H9 (cell line): ENCODE measurements at regions not wholly inside any gene's neighbourhood (a gene's known extent, or its start where the extent isn't known, plus 50 kb on each side); places are given as distances from the start of the nearest gene placed in this dataset.

ENCODE experiments used
- DNase-seq: peaks from one replicate; pipeline ENCODE4 v3.0.0-alpha.2; 2017
- H2AFZ ChIP-seq: one replicate; pipeline ENCODE4 v1.6.1; 2013; ENCODE audit warnings: mild to moderate bottlenecking, low read length, control low read depth, moderate library complexity
- H2AK5ac ChIP-seq: 2 replicates; pipeline ENCODE4 v1.6.1; 2013; ENCODE audit warnings: low read length, control low read depth, mixed read lengths; ENCODE audit not compliant: insufficient read length
- H2BK120ac ChIP-seq: one replicate; pipeline ENCODE4 v1.6.1; 2013; ENCODE audit warnings: low read depth, mild to moderate bottlenecking, low read length, control low read depth, inconsistent platforms; ENCODE audit not compliant: poor library complexity, severe bottlenecking
- H2BK12ac ChIP-seq: 2 replicates; pipeline ENCODE4 v1.6.1; 2013; ENCODE audit warnings: low read length, control low read depth, mixed read lengths, low read depth; ENCODE audit not compliant: insufficient read length
- H2BK15ac ChIP-seq: 2 replicates; pipeline ENCODE4 v1.6.1; 2013; ENCODE audit warnings: low read depth, low read length, control low read depth
- H2BK20ac ChIP-seq: one replicate; pipeline ENCODE4 v1.6.1; 2013; ENCODE audit warnings: low read depth, mild to moderate bottlenecking, low read length, control low read depth, inconsistent platforms; ENCODE audit not compliant: poor library complexity, severe bottlenecking
- H2BK5ac ChIP-seq: 2 replicates; pipeline ENCODE4 v1.6.1; 2013; ENCODE audit warnings: low read length, control low read depth, mixed read lengths; ENCODE audit not compliant: insufficient read length
- H3K14ac ChIP-seq: 2 replicates; pipeline ENCODE4 v1.6.1; 2013; ENCODE audit warnings: low read length, control low read depth; ENCODE audit not compliant: insufficient read depth
- H3K18ac ChIP-seq: 2 replicates; pipeline ENCODE4 v1.6.1; 2013; ENCODE audit warnings: low read depth, mild to moderate bottlenecking, mixed read lengths, low read length, control low read depth; ENCODE audit not compliant: insufficient read length
- H3K23ac ChIP-seq: 2 replicates; pipeline ENCODE4 v1.6.1; 2013; ENCODE audit warnings: low read length, control low read depth, mixed read lengths, low read depth; ENCODE audit not compliant: insufficient read length
- H3K23me2 ChIP-seq: 2 replicates; pipeline ENCODE4 v1.6.1; 2013; ENCODE audit warnings: low read depth, mild to moderate bottlenecking, mixed read lengths, low read length, control low read depth; ENCODE audit not compliant: insufficient read length, poor library complexity, severe bottlenecking
- H3K27ac ChIP-seq: 2 replicates; pipeline ENCODE4 v1.5.1; 2013; ENCODE audit warnings: low read length, control low read depth, mixed read lengths, low read depth; ENCODE audit not compliant: insufficient read length
- H3K27me3 ChIP-seq: 2 replicates; pipeline ENCODE4 v1.6.1; 2013; ENCODE audit warnings: low read length, control low read depth, inconsistent platforms; ENCODE audit not compliant: insufficient read depth
- H3K4ac ChIP-seq: 2 replicates; pipeline ENCODE4 v1.6.1; 2013; ENCODE audit warnings: low read depth, mild to moderate bottlenecking, control low read depth, inconsistent platforms, low read length, moderate library complexity
- H3K4me1 ChIP-seq: 2 replicates; pipeline ENCODE4 v1.6.1; 2013; ENCODE audit warnings: low read length, control low read depth, inconsistent platforms; ENCODE audit not compliant: insufficient read depth
- H3K4me2 ChIP-seq: 2 replicates; pipeline ENCODE4 v1.6.1; 2013; ENCODE audit warnings: low read length, control low read depth, mixed read lengths; ENCODE audit not compliant: insufficient read length, insufficient read depth
- H3K56ac ChIP-seq: 2 replicates; pipeline ENCODE4 v1.6.1; 2013; ENCODE audit warnings: low read depth, mild to moderate bottlenecking, mixed read lengths, low read length, control low read depth; ENCODE audit not compliant: insufficient read length
- H3K79me1 ChIP-seq: 2 replicates; pipeline ENCODE4 v1.6.1; 2013; ENCODE audit warnings: low read depth, mild to moderate bottlenecking, moderate library complexity, low read length, control low read depth, inconsistent platforms; ENCODE audit not compliant: insufficient read depth, poor library complexity, severe bottlenecking
- H3K79me2 ChIP-seq: 2 replicates; pipeline ENCODE4 v1.6.1; 2013; ENCODE audit warnings: low read length, control low read depth, inconsistent platforms; ENCODE audit not compliant: insufficient read depth
- H3K9ac ChIP-seq: 2 replicates; pipeline ENCODE4 v1.6.1; 2013; ENCODE audit warnings: low read length, control low read depth, mixed read lengths; ENCODE audit not compliant: insufficient read length; ENCODE audit errors: extremely low read depth
- H3K9me3 ChIP-seq: one replicate; pipeline ENCODE4 v1.6.1; 2013; ENCODE audit warnings: low read depth, low read length, inconsistent platforms; ENCODE audit not compliant: control insufficient read depth
- H3T11ph ChIP-seq: one replicate; pipeline ENCODE4 v1.6.1; 2013; ENCODE audit warnings: mild to moderate bottlenecking, low read length, control low read depth, inconsistent platforms
- H4K20me1 ChIP-seq: one replicate; pipeline ENCODE4 v1.6.1; 2013; ENCODE audit not compliant: control insufficient read depth, insufficient read length, insufficient read depth
- H4K5ac ChIP-seq: 2 replicates; pipeline ENCODE4 v1.6.1; 2013; ENCODE audit warnings: low read depth, mild to moderate bottlenecking, mixed read lengths, low read length, control low read depth; ENCODE audit not compliant: insufficient read length
- H4K8ac ChIP-seq: replicated peaks from 2 replicates; pipeline ENCODE4 v1.6.1; 2013; ENCODE audit warnings: low read length, control low read depth, mixed read lengths, low read depth; ENCODE audit not compliant: insufficient read length
- H4K91ac ChIP-seq: 2 replicates; pipeline ENCODE4 v1.6.1; 2013; ENCODE audit warnings: low read depth, mild to moderate bottlenecking, moderate library complexity, mixed read lengths, low read length, control low read depth; ENCODE audit not compliant: insufficient read length
- H3K27ac Mint-ChIP-seq, 3 experiments: 2 replicates in 2 of 3; 3 replicates in 1 of 3; pipeline ENCODE4 v1.8.0; 2020 to 2021; ENCODE audit warnings: mixed read lengths in 3 of 3, mild to moderate bottlenecking in 1 of 3, moderate library complexity in 1 of 3
- H3K27me3 Mint-ChIP-seq: 2 replicates; pipeline ENCODE4 v1.8.0; 2021; ENCODE audit warnings: low read depth, mild to moderate bottlenecking, moderate library complexity, mixed read lengths
- H3K36me3 Mint-ChIP-seq, 3 experiments: 2 replicates in 2 of 3; 3 replicates in 1 of 3; pipeline ENCODE4 v1.8.0; 2020 to 2021; ENCODE audit warnings: low read depth in 3 of 3, mixed read lengths in 3 of 3; ENCODE audit not compliant: insufficient read depth in 1 of 3
- H3K4me1 Mint-ChIP-seq, 2 experiments: 2 replicates each; pipeline ENCODE4 v1.8.0; 2020; ENCODE audit warnings: mixed read lengths in 2 of 2
- H3K4me3 Mint-ChIP-seq, 2 experiments: 2 replicates in 1 of 2; 3 replicates in 1 of 2; pipeline ENCODE4 v1.8.0; 2020 to 2021; ENCODE audit warnings: mild to moderate bottlenecking in 2 of 2, mixed read lengths in 2 of 2, moderate library complexity in 1 of 2
- H3K9me3 Mint-ChIP-seq, 2 experiments: 2 replicates in 1 of 2; 3 replicates in 1 of 2; pipeline ENCODE4 v1.8.0; 2020; ENCODE audit warnings: mild to moderate bottlenecking in 2 of 2, mixed read lengths in 2 of 2, moderate library complexity in 1 of 2
- WGBS: extraction: QIAGEN DNeasy Blood & Tissue Kit; methylation state at CpG from one replicate; pipeline ENCODE4 v1.1.7; 2013; ENCODE audit warnings: missing lambda C conversion rate, low lambda C conversion rate, mixed read lengths; ENCODE audit not compliant: insufficient read length; ENCODE audit errors: extremely low coverage; 5-methylcytosine and 5-hydroxymethylcytosine counted together
- TF ChIP-seq, protein P1 (sequence below): fragments of 200-600 bp; sonication (generic); conservative IDR thresholded peaks from 3 replicates; pipeline ENCODE4 v1.8.0; 2021; ENCODE audit warnings: antibody characterized with exemption, mild to moderate bottlenecking

- H3K4me1 Mint-ChIP-seq = peaks cover 6 to 11% of the 10 kb centered on the region in 2 experiments
- TF ChIP-seq, protein P1, sequence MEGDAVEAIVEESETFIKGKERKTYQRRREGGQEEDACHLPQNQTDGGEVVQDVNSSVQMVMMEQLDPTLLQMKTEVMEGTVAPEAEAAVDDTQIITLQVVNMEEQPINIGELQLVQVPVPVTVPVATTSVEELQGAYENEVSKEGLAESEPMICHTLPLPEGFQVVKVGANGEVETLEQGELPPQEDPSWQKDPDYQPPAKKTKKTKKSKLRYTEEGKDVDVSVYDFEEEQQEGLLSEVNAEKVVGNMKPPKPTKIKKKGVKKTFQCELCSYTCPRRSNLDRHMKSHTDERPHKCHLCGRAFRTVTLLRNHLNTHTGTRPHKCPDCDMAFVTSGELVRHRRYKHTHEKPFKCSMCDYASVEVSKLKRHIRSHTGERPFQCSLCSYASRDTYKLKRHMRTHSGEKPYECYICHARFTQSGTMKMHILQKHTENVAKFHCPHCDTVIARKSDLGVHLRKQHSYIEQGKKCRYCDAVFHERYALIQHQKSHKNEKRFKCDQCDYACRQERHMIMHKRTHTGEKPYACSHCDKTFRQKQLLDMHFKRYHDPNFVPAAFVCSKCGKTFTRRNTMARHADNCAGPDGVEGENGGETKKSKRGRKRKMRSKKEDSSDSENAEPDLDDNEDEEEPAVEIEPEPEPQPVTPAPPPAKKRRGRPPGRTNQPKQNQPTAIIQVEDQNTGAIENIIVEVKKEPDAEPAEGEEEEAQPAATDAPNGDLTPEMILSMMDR = no peak
- H3K9me3 Mint-ChIP-seq = no peaks in the 10 kb centered on the region; a peak in 2 of 5 replicates
- Histone ChIP-seq H3K4me1 (no peaks in the 10 kb centered on the region), H3K79me2 (no peaks in the 10 kb centered on the region), H3T11ph (no peak overlapping the region), H3K4ac (no peak overlapping the region), H4K5ac (no peak overlapping the region), H2BK5ac (no peak overlapping the region), H2AK5ac (no peak overlapping the region), H2BK20ac (no peak overlapping the region), H3K9ac (no peak overlapping the region), H3K79me1 (no peaks in the 10 kb centered on the region), H3K9me3 (no peaks in the 10 kb centered on the region), H4K8ac (no peak overlapping the region), H3K4me2 (no peak overlapping the region), H3K14ac (no peak overlapping the region), H2BK15ac (no peak overlapping the region), H4K20me1 (no peaks in the 10 kb centered on the region), H3K56ac (no peak overlapping the region), H2AFZ (no peak overlapping the region), H4K91ac (no peak overlapping the region), H3K23ac (no peak overlapping the region), H2BK12ac (no peak overlapping the region), H3K27ac (no peak overlapping the region), H3K27me3 (no peaks in the 10 kb centered on the region), H3K23me2 (no peaks in the 10 kb centered on the region), H2BK120ac (no peak overlapping the region), H3K18ac (no peak overlapping the region)
- H3K27ac Mint-ChIP-seq = no peak overlapping the region
- H3K4me3 Mint-ChIP-seq = no peak overlapping the region
- no peak for DNase-seq
- no peaks in the 10 kb centered on the region for H3K27me3 Mint-ChIP-seq
- no peaks in the 10 kb centered on the region for H3K36me3 Mint-ChIP-seq
- WGBS = no CpG with 5 or more reads among the region's 5 CpGs
These were observed 137.5 kb downstream of the SNX10 start for GRCh38 chr7:26429168-26429567.
